HEK293 (cell line): ENCODE measurements at regions not wholly inside any gene's neighbourhood (a gene's known extent, or its start where the extent isn't known, plus 50 kb on each side); places are given as distances from the start of the nearest gene placed in this dataset.

Experiments
- CTCF ChIA-PET: fragments of 350-600 bp; formaldehyde crosslinking; extraction: SDS; loops from one replicate; lab custom pipeline; 2021; ENCODE audit warnings: antibody characterized with exemption; lab: Yijun Ruan, JAX
- POLR2A ChIA-PET: fragments of 300-600 bp; formaldehyde crosslinking; extraction: SDS; loops from one replicate; lab custom pipeline; 2020; ENCODE audit warnings: antibody characterized with exemption, inconsistent platforms; lab: Yijun Ruan, JAX
- H3K27ac ChIP-seq: fragments of 200-500 bp; sonication (Bioruptor generic); 2 replicates; pipeline ENCODE4 v1.5.1; 2014; ENCODE audit warnings: low read depth, low read length, control low read depth, inconsistent platforms; ENCODE audit errors: extremely low read depth
- H3K36me3 ChIP-seq, 2 experiments: fragments of 200-500 bp in 1 of 2; sonication (Bioruptor generic) in 1 of 2; 1 replicate in 1 of 2; 2 replicates in 1 of 2; pipeline ENCODE4 v1.5.1; 2014 to 2017; ENCODE audit warnings: inconsistent platforms in 2 of 2, low read length in 2 of 2; ENCODE audit not compliant: control insufficient read depth in 2 of 2, insufficient read depth in 1 of 2
- H3K4me1 ChIP-seq: fragments of 200-500 bp; sonication (Bioruptor generic); 2 replicates; pipeline ENCODE4 v1.5.1; 2014; ENCODE audit warnings: mild to moderate bottlenecking, low read length, inconsistent platforms; ENCODE audit not compliant: control insufficient read depth, insufficient read depth
- H3K4me3 ChIP-seq: 2 replicates; pipeline ENCODE4 v1.5.1; 2011; ENCODE audit warnings: low read depth, mild to moderate bottlenecking, control low read depth, low read length, moderate library complexity
- H3K9me3 ChIP-seq: fragments of 200-500 bp; sonication (Bioruptor generic); 2 replicates; pipeline ENCODE4 v1.5.1; 2014; ENCODE audit warnings: low read depth, low read length, inconsistent platforms; ENCODE audit not compliant: control insufficient read depth, insufficient read depth
- EGR2 ChIP-seq: fragments of 450-650 bp; formaldehyde crosslinking; IDR thresholded peaks from 2 replicates; pipeline ENCODE4 v1.5.1; 2016; ENCODE audit warnings: low read depth, missing biosample characterization, missing genetic modification characterization
- GLIS2 ChIP-seq: fragments of 450-650 bp; formaldehyde crosslinking; IDR thresholded peaks from 2 replicates; pipeline ENCODE4 v1.5.1; 2016; ENCODE audit warnings: missing biosample characterization, missing genetic modification characterization
- HIC1 ChIP-seq: fragments of 450-650 bp; formaldehyde crosslinking; IDR thresholded peaks from 2 replicates; pipeline ENCODE4 v1.5.1; 2016; ENCODE audit warnings: missing biosample characterization, missing genetic modification characterization
- HOXA7 ChIP-seq: sonication (generic); formaldehyde crosslinking; IDR thresholded peaks from 2 replicates; pipeline ENCODE4 v1.8.1; 2022; ENCODE audit warnings: missing genetic modification reagents, borderline replicate concordance
- OSR2 ChIP-seq: fragments of 450-650 bp; formaldehyde crosslinking; IDR thresholded peaks from 2 replicates; pipeline ENCODE4 v1.5.1; 2016; ENCODE audit warnings: missing biosample characterization, missing genetic modification characterization
- OVOL3 ChIP-seq: fragments of 450-650 bp; formaldehyde crosslinking; IDR thresholded peaks from 2 replicates; pipeline ENCODE4 v1.5.1; 2016; ENCODE audit warnings: missing biosample characterization, missing genetic modification characterization
- PRDM6 ChIP-seq: fragments of 450-650 bp; formaldehyde crosslinking; IDR thresholded peaks from 2 replicates; pipeline ENCODE4 v1.5.1; 2017; ENCODE audit warnings: missing biosample characterization, missing genetic modification characterization
- YY2 ChIP-seq: fragments of 450-650 bp; formaldehyde crosslinking; IDR thresholded peaks from 2 replicates; pipeline ENCODE4 v1.5.1; 2016; ENCODE audit warnings: missing biosample characterization, missing genetic modification characterization
- ZBTB21 ChIP-seq: fragments of 450-650 bp; formaldehyde crosslinking; IDR thresholded peaks from 2 replicates; pipeline ENCODE4 v1.5.1; 2017; ENCODE audit warnings: missing biosample characterization, missing genetic modification characterization
- ZBTB8A ChIP-seq: fragments of 450-650 bp; formaldehyde crosslinking; IDR thresholded peaks from 2 replicates; pipeline ENCODE4 v1.5.1; 2016; ENCODE audit warnings: missing biosample characterization, missing genetic modification characterization
- ZEB2 ChIP-seq: fragments of 450-650 bp; formaldehyde crosslinking; IDR thresholded peaks from 2 replicates; pipeline ENCODE4 v1.5.1; 2016; ENCODE audit warnings: missing biosample characterization, missing genetic modification characterization
- ZNF133 ChIP-seq: fragments of 450-650 bp; formaldehyde crosslinking; IDR thresholded peaks from 2 replicates; pipeline ENCODE4 v1.5.1; 2016; ENCODE audit warnings: missing biosample characterization, missing genetic modification characterization
- ZNF513 ChIP-seq: fragments of 450-650 bp; IDR thresholded peaks from 2 replicates; pipeline ENCODE4 v1.5.1; 2018; ENCODE audit warnings: missing biosample characterization, missing genetic modification characterization
- ZNF521 ChIP-seq: fragments of 450-650 bp; formaldehyde crosslinking; IDR thresholded peaks from 2 replicates; pipeline ENCODE4 v1.5.1; 2017; ENCODE audit warnings: missing biosample characterization, mild to moderate bottlenecking, missing genetic modification characterization
- ZNF529 ChIP-seq: fragments of 450-650 bp; formaldehyde crosslinking; IDR thresholded peaks from 2 replicates; pipeline ENCODE4 v1.5.1; 2017; ENCODE audit warnings: missing genetic modification characterization, missing biosample characterization; ENCODE audit not compliant: insufficient replicate concordance
- ZNF544 ChIP-seq: fragments of 450-650 bp; formaldehyde crosslinking; IDR thresholded peaks from 2 replicates; pipeline ENCODE4 v1.5.0; 2017; ENCODE audit warnings: missing biosample characterization, missing genetic modification characterization
- ZNF585B ChIP-seq: fragments of 450-650 bp; formaldehyde crosslinking; IDR thresholded peaks from 2 replicates; pipeline ENCODE4 v1.5.1; 2016; ENCODE audit warnings: missing biosample characterization, missing genetic modification characterization
- ZNF610 ChIP-seq: fragments of 450-650 bp; formaldehyde crosslinking; IDR thresholded peaks from 2 replicates; pipeline ENCODE4 v1.5.1; 2016; ENCODE audit warnings: missing biosample characterization, missing genetic modification characterization, borderline replicate concordance
- ZNF624 ChIP-seq: fragments of 450-650 bp; formaldehyde crosslinking; IDR thresholded peaks from 2 replicates; pipeline ENCODE4 v1.5.1; 2017; ENCODE audit warnings: missing biosample characterization, missing genetic modification characterization
- ZNF658 ChIP-seq: fragments of 450-650 bp; formaldehyde crosslinking; IDR thresholded peaks from 2 replicates; pipeline ENCODE4; 2016; ENCODE audit warnings: missing biosample characterization, missing genetic modification characterization
- TF ChIP-seq, protein P1 (sequence below): fragments of 450-650 bp; formaldehyde crosslinking; IDR thresholded peaks from 2 replicates; pipeline ENCODE4 v1.5.1; 2016; ENCODE audit warnings: missing biosample characterization, missing genetic modification characterization

GRCh38 chr11:25769287-25769686, 562.6 kb upstream of the ANO3 start (continued):
- TF ChIP-seq, protein P1, sequence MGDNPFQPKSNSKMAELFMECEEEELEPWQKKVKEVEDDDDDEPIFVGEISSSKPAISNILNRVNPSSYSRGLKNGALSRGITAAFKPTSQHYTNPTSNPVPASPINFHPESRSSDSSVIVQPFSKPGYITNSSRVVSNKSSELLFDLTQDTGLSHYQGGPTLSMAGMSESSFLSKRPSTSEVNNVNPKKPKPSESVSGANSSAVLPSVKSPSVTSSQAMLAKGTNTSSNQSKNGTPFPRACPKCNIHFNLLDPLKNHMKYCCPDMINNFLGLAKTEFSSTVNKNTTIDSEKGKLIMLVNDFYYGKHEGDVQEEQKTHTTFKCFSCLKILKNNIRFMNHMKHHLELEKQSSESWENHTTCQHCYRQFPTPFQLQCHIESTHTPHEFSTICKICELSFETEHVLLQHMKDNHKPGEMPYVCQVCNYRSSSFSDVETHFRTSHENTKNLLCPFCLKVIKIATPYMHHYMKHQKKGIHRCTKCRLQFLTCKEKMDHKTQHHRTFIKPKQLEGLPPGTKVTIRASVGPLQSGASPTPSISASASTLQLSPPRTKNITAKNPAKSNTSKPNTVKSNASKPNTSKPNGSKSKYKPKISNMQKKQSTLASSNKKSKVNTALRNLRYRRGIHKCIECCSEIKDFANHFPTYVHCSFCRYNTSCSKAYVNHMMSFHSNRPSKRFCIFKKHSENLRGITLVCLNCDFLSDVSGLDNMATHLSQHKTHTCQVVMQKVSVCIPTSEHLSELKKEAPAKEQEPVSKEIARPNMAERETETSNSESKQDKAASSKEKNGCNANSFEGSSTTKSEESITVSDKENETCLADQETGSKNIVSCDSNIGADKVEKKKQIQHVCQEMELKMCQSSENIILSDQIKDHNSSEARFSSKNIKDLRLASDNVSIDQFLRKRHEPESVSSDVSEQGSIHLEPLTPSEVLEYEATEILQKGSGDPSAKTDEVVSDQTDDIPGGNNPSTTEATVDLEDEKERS (tag by site-specific recombination), result no peak
- no peak for TF ChIP-seq OSR2 (tag by site-specific recombination)

DNA sequence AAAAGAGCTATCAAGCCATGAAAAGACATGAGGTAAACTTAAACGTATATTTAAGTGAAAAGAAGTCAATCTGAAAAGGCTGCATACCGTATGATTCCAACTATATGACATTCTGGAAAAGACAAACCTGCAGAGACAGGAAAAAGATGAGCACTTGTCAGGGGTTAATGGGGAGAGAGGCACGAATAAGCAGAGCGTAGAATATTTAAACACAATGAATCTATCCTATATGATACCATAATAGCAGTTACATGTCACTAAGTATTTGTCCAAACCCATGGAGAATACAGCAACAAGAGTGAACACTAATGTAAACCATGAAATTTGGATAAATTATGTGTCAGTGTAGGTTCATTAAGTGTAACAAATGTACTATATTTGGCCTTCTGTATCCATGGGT, 560.3 kb upstream of the ANO3 start:
- ChIA-PET POLR2A (no interaction called here), CTCF (no interaction called here)
- H3K4me1 ChIP-seq, result no peaks in the 10 kb centered on the region
- H3K4me3 ChIP-seq, result no peak overlapping the region
- H3K36me3 ChIP-seq, result no peaks in the 10 kb centered on the region
- no peak overlapping the region for H3K27ac ChIP-seq
- H3K9me3 ChIP-seq, result no peaks in the 10 kb centered on the region
- TF ChIP-seq ZBTB21 (tag by site-specific recombination) (no peak), HOXA7 (CRISPR knock-in tag) (no peak), ZNF624 (no peak), ZNF610 (no peak), ZNF544 (tag by site-specific recombination) (no peak), EGR2 (tag by site-specific recombination) (no peak), YY2 (tag by site-specific recombination) (no peak), ZEB2 (tag by site-specific recombination) (no peak)
- TF ChIP-seq, all 188 proteins: peak for 0

- ChIA-PET CTCF (no interaction called here), POLR2A (no interaction called here)
- H3K4me1 ChIP-seq, result no peaks in the 10 kb centered on the region
- no peak overlapping the region for H3K4me3 ChIP-seq
- H3K9me3 ChIP-seq, result no peaks in the 10 kb centered on the region
- no peaks in the 10 kb centered on the region for H3K36me3 ChIP-seq
- H3K27ac ChIP-seq, result no peak overlapping the region
- TF ChIP-seq PRDM6 (no peak), ZNF529 (tag by site-specific recombination) (no peak), ZNF133 (no peak), OVOL3 (tag by site-specific recombination) (no peak), ZNF521 (tag by site-specific recombination) (no peak), GLIS2 (tag by site-specific recombination) (no peak), ZNF513 (no peak), ZBTB8A (tag by site-specific recombination) (no peak), ZNF585B (tag by site-specific recombination) (no peak), HIC1 (no peak), ZNF658 (tag by site-specific recombination) (no peak)
Measured at GRCh38 chr11:25775603-25776002, 556.3 kb upstream of the ANO3 start.
